Keratinocyte (primary cell): ENCODE measurements at regions not wholly inside any gene's neighbourhood (a gene's known extent, or its start where the extent isn't known, plus 50 kb on each side); places are given as distances from the start of the nearest gene placed in this dataset.

Experiments used
- DNase-seq: peaks from one replicate; pipeline ENCODE4 v3.0.0-alpha.2; 2011; ENCODE audit warnings: low read depth, missing footprints, low spot score
- FAIRE-seq: peaks from 2 replicates; lab custom pipeline; 2011; peaks lifted over from hg19 to GRCh38; lab: Jason Lieb, UNC
- H2AFZ ChIP-seq: 2 replicates; pipeline ENCODE4 v1.6.0; 2012; ENCODE audit warnings: low read length, control low read depth, inconsistent platforms; ENCODE audit not compliant: control insufficient read depth
- H3K27ac ChIP-seq: 2 replicates; pipeline ENCODE4 v1.5.1; 2011; ENCODE audit warnings: low read length; ENCODE audit not compliant: control insufficient read depth, insufficient read depth
- H3K27me3 ChIP-seq: 3 replicates; pipeline ENCODE4 v1.6.0; 2011; ENCODE audit warnings: low read length; ENCODE audit not compliant: control insufficient read depth, insufficient read depth; ENCODE audit errors: extremely low read depth
- H3K36me3 ChIP-seq, 2 experiments: 2 replicates in 1 of 2; 3 replicates in 1 of 2; pipeline ENCODE4 v1.5.1; 2011; ENCODE audit warnings: low read length in 2 of 2, mild to moderate bottlenecking in 1 of 2; ENCODE audit not compliant: control insufficient read depth in 2 of 2, insufficient read depth in 2 of 2; ENCODE audit errors: extremely low read depth in 1 of 2
- H3K4me1 ChIP-seq: 3 replicates; pipeline ENCODE4 v1.5.1; 2011; ENCODE audit warnings: low read length; ENCODE audit not compliant: control insufficient read depth, insufficient read depth; ENCODE audit errors: extremely low read depth
- H3K4me2 ChIP-seq: 3 replicates; pipeline ENCODE4 v1.6.0; 2011; ENCODE audit warnings: low read depth, low read length; ENCODE audit not compliant: control insufficient read depth, insufficient read depth; ENCODE audit errors: extremely low read depth
- H3K4me3 ChIP-seq, 3 experiments: fragments of 200-600 bp in 1 of 3; sonication (generic) in 1 of 3; 2 replicates in 2 of 3; 3 replicates in 1 of 3; pipeline ENCODE4 v1.5.1; 2011 to 2016; ENCODE audit warnings: low read length in 3 of 3, mild to moderate bottlenecking in 3 of 3, control low read depth in 2 of 3, inconsistent platforms in 1 of 3, low read depth in 1 of 3, mixed read lengths in 1 of 3, mixed run types in 1 of 3, moderate library complexity in 1 of 3; ENCODE audit not compliant: control insufficient read depth in 2 of 3, insufficient read depth in 2 of 3; ENCODE audit errors: extremely low read depth in 1 of 3
- H3K79me2 ChIP-seq: 2 replicates; pipeline ENCODE4 v1.6.0; 2012; ENCODE audit warnings: low read length; ENCODE audit not compliant: control insufficient read depth, insufficient read depth
- H3K9ac ChIP-seq: 3 replicates; pipeline ENCODE4 v1.6.0; 2011; ENCODE audit warnings: low read length; ENCODE audit not compliant: control insufficient read depth, insufficient read depth; ENCODE audit errors: extremely low read depth
- H3K9me1 ChIP-seq: 3 replicates; pipeline ENCODE4 v1.6.0; 2011; ENCODE audit warnings: low read length; ENCODE audit not compliant: control insufficient read depth, insufficient read depth; ENCODE audit errors: extremely low read depth
- H3K9me3 ChIP-seq: 2 replicates; pipeline ENCODE4 v1.5.1; 2012; ENCODE audit warnings: low read depth, low read length; ENCODE audit not compliant: control insufficient read depth
- H4K20me1 ChIP-seq: 3 replicates; pipeline ENCODE4 v1.6.0; 2011; ENCODE audit warnings: low read length; ENCODE audit not compliant: control insufficient read depth, insufficient read depth; ENCODE audit errors: extremely low read depth
- CTCF ChIP-seq, 3 experiments: IDR thresholded peaks in 1 of 3; conservative IDR thresholded peaks in 1 of 3; optimal IDR thresholded peaks in 1 of 3; 2 replicates in 2 of 3; 3 replicates in 1 of 3; pipeline versions ENCODE3 to v1.5.1; 2011; ENCODE audit warnings: low read length in 3 of 3, mild to moderate bottlenecking in 3 of 3, moderate library complexity in 2 of 3, control low read depth in 1 of 3, inconsistent platforms in 1 of 3; ENCODE audit not compliant: insufficient read depth in 2 of 3; ENCODE audit errors: extremely low read depth in 1 of 3
- EZH2 ChIP-seq: IDR thresholded peaks from one replicate; pipeline ENCODE4 v1.6.1; 2012; ENCODE audit warnings: inconsistent platforms, mild to moderate bottlenecking, low read length, moderate library complexity
- dilution Hi-C: fragments of 300-500 bp; cut with MboI; formaldehyde crosslinking; loops from one replicate; pipeline ENCODE4 v1.7.0; 2020; ENCODE audit warnings: low sequenced_read_pairs; ENCODE audit not compliant: extremely low pct_ligation_motif_present

- Histone ChIP-seq H3K4me1 (no peaks in the 10 kb centered on the region), H3K9ac (no peak overlapping the region), H3K27me3 (no peaks in the 10 kb centered on the region), H3K4me2 (no peak overlapping the region), H3K27ac (no peak overlapping the region), H2AFZ (no peak overlapping the region), H3K79me2 (no peaks in the 10 kb centered on the region), H3K4me3 (no peak overlapping the region), H4K20me1 (no peaks in the 10 kb centered on the region), H3K36me3 (no peaks in the 10 kb centered on the region), H3K9me3 (no peaks in the 10 kb centered on the region), H3K9me1 (no peaks in the 10 kb centered on the region)
- DNase-seq (no peak), FAIRE-seq (no peak)
- no peak for TF ChIP-seq CTCF (optimal IDR thresholded peaks at IDR 0.05 in 1 of 3, IDR thresholded peaks at IDR 0.05 in 1 of 3, conservative IDR thresholded peaks at IDR 0.05 in 1 of 3; ENCODE audit: extremely low read depth in 1 of 3, insufficient read depth in 2 of 3, low read length in 3 of 3)
- no peak for TF ChIP-seq EZH2
- dilution Hi-C loops = no loop called here
Measured at GRCh38 chr2:40546439-40547191, 94.7 kb upstream of the SLC8A1 start.

GRCh38 chr2:40548521-40548920, 96.6 kb upstream of the SLC8A1 start:
- Histone ChIP-seq H3K79me2 (no peaks in the 10 kb centered on the region), H3K9me3 (no peaks in the 10 kb centered on the region), H3K9ac (no peak overlapping the region), H4K20me1 (no peaks in the 10 kb centered on the region), H2AFZ (no peak overlapping the region), H3K4me1 (no peaks in the 10 kb centered on the region), H3K27me3 (no peaks in the 10 kb centered on the region), H3K36me3 (no peaks in the 10 kb centered on the region), H3K4me3 (no peak overlapping the region), H3K9me1 (no peaks in the 10 kb centered on the region), H3K27ac (no peak overlapping the region), H3K4me2 (no peak overlapping the region)
- dilution Hi-C loops = no loop called here
- no peak for DNase-seq
- FAIRE-seq = no peak
- TF ChIP-seq EZH2 (no peak), CTCF (optimal IDR thresholded peaks at IDR 0.05 in 1 of 3, IDR thresholded peaks at IDR 0.05 in 1 of 3, conservative IDR thresholded peaks at IDR 0.05 in 1 of 3; ENCODE audit: extremely low read depth in 1 of 3, insufficient read depth in 2 of 3, low read length in 3 of 3) (no peak)
